HG02973 (cell line): ENCODE measurements at regions not wholly inside any gene's neighbourhood (a gene's known extent, or its start where the extent isn't known, plus 50 kb on each side); places are given as distances from the start of the nearest gene placed in this dataset.
"Not testable (repeated sequence)": the region's sequence is repeated elsewhere in the genome, so short reads cannot be mapped to it uniquely, and the experiment has no call there.

Experiments
- ATAC-seq: cut with Tn5 transposase; IDR thresholded peaks from one replicate; pipeline ENCODE4 v1.9.1; 2021; ENCODE audit warnings: moderate library complexity; ENCODE audit not compliant: unreplicated experiment

DNA sequence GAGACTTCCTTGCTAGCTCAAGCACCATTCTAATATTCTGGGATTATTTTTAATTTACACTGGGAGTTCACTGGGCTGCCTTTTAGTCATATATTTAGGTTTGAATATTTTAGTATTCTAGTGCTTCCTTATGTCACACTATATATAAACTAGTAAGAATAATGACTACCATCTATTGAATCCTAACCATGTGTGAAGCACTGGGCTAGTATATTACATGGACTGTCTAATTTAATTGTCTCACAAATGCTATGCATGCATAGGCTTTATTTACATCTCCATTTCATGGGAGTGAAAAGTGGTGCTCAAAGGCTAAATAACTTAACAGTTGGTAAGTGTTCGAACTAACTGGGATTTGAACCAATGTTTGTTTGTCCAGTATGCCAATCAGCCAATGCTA is 272.4 kb downstream of the RND3 start:
- no peak for ATAC-seq

DNA sequence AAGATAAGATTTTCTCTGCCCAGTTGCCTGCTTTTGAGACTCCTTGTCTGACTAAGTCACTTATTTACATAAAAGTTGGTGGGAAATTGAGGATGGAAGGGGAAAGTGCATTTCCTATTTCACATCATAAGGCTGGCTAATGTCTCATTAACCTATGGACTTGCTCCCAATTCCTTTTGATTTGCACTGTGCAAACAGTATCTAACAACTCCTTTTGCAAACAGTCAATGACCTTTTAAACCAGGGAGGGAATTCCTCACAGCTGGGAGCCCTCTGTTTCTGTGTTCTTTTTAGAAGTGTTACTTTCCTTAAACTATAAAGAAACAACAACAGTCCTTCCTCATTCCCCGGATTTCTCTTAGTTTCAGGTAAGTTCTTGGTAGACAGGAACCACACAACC is 272.8 kb downstream of the RND3 start:
- ATAC-seq: no peak

DNA sequence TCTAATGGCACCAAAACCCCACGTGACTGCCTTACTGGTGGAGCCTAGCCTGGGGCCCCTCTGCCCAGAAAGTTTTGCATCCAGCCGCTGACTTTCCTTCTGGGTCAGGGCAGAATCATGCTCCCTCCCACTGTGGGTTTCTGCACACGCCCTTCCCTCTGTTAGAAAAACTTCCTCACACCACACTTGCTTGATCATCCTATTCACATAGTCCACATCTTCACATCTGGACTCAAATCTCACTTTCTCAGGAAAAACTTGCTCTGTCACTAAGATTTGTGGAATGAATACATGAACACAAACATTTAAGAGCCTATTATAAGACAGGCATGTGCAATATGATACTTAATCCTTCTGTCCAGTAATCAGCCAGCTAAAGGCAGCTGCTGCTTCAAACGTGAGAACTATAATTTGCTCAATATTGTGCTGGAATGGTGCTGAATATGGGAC is 274.7 kb downstream of the RND3 start:
- ATAC-seq: no peak

DNA sequence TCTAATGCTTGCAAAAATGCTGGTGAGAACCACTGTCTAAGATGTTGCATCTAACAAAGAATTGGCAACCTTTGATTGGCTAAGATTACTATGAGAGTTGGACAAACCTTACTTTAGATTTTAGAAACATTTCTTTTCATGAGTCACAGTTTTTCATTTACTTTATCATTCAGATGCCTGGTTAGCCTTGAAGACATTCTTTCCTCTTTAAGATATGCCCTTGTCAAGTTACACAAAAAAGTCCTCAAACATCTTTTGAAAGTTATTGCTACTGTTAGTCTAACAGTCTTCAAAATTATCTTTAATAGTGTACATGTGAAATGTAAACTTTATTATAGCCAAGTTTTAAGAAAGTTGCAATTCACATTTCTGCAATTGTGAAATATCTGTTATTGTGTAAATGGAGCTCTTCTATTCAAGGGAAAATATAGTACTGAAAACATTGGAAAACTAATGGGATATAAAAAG is 276.3 kb downstream of the RND3 start:
- no peak for ATAC-seq

DNA sequence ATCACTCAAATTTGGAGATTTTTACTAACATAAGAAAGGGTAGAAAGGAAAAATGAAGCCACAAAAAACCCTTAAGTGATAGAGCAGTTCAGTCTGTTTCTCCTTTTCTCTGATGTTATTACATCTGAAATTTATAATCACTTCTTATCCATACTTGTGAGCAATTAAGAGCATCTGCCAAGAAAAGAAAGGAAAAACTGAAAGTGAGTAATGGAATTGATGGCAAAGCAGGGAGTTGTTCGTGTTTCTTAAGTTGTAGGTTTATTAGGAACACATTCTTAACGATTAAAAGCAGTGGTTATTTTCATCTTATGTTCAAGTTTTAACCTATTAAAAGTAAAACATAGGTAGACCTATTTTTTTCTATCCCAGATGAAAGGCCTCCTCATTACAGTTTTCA is 277.7 kb downstream of the RND3 start:
- no peak for ATAC-seq

DNA sequence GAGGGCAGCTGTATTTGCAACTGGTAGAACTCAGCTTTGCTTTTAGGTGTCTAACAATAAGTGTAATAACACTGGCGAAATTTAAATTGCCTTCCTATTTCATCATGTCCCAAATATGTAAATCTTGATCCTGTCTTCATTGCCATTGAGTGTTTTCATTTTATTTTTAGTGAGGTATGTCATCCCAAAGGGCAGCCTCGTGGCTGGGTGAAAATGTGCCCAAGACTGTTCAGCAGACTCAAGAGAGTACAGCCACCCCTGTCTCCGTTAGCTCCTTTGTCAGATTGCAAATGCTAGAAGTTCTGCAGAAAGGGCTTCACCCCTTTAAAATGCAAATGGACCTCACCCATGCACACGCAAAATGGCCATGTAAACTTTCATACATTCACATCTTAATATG is 278.8 kb downstream of the RND3 start:
- no peak for ATAC-seq

DNA sequence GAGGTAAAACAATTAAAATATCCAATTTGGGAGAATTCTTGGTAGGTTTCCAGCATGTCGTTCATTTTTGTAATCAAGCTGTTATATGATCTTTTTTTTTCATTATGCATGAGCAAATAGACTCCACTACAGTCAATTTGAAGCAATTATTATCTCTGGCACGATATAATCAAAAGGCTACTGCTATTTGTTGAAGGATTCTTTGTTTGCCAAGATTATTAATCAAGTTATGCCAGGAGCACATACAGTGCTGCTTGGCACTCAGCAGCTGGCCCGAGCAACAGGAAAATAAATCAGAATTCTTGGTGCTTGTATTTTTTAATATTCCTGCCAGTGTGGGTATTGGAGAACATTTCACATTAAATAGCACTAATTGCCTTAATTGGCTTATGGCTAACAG is 279.5 kb downstream of the RND3 start:
- no peak for ATAC-seq

DNA sequence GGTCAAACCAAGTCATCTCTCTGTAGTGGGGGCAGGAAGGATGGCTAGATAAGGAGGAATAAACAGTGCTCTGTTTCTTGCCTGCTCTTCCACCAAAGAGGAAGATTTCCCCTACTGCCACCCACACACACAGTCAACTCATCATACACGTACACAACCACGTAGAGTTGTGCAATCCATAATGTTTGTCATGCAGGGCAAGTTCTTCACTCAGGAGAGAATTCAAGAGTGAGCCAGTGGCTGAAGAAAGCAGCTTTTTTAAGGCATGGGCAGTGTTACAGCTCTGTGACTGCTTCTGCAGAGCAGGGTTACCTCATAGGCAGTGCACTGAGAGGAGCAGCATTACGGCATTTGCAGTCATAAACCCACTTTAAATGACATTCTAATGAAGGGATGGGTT is 283.0 kb downstream of the RND3 start:
- no peak for ATAC-seq

DNA sequence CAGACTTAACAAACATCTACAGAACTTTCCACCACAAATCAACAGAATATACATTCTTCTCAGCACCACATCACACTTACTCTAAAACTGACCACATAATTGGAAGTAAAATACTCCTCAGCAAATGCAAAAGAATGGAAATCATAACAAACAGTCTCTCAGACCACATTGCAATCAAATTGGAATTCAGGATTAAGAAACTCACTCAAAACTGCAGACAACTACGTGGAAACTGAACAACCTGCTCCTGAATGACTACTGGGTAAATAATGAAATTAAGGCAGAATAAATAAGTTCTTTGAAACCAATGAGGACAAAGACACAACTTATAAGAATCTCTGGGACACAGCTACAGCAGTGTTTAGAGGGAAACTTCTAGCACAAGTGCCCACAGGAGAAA is 292.7 kb downstream of the RND3 start:
- ATAC-seq: not testable (repeated sequence)

DNA sequence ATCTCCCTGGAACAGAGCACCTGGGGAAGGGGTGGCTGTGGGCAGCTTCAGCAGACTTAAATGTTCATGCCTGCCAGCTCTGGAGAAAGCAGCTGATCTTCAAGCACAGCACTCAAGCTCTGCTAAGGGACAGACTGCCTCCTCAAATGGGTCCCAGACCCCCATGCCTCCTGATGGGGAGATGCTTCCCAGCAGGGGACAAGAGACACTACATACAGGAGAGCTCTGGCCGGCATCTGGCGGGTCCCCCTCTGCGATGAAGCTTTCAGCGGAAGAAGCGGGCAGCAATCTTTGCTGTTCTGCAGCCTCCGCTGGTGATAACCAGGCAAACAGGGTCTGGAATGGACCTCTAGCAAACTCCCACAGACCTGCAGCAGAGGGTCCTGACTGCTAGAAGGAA is 294.8 kb downstream of the RND3 start:
- no peak for ATAC-seq

DNA sequence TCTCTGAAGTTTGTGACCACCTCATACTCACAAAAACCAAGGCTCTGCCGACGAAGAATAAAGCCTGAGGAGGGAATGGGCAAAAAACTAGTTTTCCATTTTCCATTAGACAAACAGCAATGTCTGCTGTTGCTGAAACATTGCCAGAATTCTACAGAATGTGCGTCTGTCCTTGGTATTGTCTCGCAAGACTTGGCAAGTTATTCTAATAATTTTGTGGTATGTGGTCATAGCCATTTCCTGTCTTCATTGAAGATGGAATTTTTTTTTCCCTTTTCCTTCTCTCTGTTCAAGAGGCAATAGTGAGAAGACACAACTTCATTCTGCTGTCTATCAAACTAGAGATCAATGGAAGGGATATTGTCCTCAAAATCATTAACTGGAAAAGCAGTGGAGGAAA is 296.1 kb downstream of the RND3 start:
- no peak for ATAC-seq

DNA sequence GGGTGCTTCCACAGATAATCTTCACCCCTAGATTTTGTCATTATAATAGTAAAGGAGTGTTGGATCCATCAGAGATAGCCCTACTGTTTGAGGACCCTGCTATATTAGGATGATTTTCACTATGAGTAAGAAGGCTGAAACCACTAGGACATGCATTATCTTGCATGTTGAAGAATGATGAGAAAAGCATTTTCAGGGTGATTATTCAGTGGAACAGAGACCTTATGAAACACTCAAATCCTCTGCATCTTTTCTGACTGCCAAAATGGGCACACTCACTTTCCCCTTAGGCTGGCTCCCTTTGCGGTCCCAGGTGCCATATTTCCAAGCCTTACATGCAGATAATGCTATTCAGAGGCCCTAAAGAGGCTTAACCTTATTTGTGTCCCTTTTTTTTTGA is 296.9 kb downstream of the RND3 start:
- ATAC-seq: no peak

DNA sequence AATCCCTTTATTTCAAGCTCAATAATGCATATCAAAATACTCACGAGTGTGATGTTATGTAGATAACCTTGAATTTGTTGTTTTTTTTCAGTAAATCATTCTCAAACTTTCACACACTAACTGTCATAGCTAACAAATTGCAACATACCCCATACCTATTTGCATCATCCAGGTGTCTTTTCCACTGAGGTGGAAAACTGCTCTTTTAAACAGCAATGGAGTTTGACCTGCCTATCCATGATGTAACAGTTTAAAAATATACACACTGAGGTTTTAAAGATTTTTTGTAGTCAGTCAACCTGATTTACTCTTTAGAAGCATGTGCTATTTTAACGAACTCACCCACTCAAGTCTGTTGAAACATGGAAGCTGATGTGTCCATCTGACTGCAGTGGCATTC is 298.7 kb downstream of the RND3 start:
- ATAC-seq: no peak

DNA sequence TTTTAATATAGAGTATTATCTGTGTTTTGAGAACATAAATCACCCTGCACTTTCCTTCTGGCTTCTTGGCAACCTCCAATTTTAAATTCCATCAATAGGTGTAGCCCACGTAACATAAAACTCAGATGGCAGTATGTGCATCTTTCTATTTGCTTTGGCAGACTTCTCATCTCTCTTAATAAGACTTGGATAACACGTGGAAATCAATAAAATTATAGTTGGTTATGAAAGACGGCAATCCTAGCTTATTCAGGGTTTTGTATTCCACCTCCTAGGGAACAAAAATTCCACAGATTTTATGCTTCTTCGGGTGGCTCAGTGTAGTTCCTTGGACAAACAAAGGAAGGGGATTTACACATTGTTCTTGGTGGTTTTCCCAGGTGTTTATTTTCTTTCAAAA is 299.3 kb downstream of the RND3 start:
- ATAC-seq: no peak

DNA sequence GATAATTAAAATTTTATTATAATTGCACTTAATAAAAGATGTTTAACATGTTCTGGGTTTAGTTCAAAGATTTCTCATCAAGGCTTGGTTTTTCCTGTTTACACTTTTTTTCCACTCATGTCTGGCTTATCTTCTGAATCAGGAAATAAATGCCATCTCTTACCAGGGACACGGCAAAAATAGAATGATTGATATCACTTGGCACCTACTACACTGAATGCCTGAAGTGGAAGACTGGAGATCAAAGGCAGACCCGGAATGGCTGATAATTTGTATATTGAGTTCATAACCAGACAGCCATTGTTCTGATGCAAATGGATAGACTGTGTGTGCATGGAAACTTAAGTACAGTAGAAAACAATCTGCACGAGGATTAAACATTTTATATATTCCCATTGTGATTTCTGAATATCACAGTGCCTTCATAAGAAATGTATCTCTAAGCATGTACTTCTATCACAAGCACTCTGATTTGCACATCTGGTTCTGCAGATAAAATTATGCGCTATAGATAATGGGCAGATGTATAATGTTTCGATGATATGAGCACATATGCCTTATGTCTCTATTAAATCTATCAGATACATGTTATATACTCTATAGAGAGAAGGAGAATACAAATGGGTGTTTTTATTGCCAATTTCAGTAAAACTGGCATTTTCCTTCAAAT is 304.8 kb downstream of the RND3 start:
- no peak for ATAC-seq

DNA sequence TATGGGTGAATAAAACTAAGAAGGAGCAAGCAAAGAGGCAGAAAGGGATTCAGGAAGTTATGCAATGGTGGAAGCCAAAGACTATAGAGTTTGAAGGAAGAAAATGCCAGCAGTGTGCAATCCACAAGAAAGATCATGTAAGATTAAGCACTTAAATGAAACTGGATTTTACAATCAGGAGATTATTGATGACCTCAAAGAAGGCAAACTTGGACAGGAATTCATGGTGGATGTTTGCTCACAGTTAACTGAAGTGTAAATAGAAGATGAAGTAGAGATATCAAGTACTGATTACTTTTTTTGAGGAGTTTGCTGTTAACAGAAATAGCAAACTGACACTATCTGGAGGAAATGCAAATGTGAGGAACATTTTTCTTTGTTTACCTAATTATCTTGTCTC is 308.9 kb downstream of the RND3 start:
- no peak for ATAC-seq

DNA sequence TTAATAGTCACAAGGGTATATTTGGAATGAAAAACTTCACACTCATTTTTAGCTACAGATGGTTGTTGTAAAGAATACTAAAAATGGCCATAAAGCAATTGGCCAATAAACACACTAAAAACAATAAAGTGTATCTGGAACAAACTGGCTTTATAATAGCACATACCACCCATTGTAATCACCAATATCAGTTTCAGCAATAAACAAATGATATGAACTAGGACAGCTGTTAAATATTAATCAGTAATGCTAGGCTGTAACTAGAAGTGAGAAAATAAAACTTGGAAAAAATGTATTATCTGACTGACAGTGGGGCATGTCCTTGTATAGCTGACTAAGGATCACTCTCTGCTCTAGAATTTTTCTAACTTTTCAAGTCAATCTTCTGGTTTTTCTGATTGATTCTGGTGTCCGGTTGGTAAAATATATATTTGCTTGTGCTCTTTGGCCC is 312.5 kb downstream of the RND3 start:
- no peak for ATAC-seq

DNA sequence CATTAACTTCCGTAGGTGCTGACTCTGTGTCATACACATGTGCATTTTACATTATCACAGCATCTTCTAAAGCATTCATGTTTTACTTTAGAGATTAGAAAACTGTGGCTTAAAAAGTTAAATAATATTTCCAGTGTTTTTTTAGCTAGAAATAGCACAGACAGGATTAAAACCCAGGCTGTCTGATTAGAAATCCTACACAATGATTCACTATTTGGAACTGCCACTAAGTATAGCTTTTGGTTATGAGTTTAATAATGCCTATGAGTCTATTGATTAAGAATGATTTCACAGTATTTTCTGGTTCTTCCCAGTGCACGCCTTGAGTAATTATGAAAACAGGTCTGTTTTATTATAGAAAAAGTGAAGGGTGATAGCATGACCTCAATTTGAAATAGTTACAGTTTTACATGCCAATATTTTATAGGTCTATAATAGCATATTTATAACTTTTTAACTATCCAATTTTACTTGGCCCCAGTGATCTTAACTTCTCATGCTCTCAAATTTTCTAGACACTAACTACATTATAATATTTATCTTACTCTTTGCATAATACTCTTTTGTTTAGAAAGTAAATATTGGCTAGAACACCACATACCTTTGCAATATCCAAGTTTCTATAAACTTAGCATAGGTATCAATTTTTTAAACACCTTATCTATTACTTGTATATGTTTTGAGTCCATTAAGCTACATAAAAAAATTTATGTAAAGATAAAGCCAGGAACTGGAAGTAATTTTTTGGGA is 313.2 kb downstream of the RND3 start:
- no peak for ATAC-seq

DNA sequence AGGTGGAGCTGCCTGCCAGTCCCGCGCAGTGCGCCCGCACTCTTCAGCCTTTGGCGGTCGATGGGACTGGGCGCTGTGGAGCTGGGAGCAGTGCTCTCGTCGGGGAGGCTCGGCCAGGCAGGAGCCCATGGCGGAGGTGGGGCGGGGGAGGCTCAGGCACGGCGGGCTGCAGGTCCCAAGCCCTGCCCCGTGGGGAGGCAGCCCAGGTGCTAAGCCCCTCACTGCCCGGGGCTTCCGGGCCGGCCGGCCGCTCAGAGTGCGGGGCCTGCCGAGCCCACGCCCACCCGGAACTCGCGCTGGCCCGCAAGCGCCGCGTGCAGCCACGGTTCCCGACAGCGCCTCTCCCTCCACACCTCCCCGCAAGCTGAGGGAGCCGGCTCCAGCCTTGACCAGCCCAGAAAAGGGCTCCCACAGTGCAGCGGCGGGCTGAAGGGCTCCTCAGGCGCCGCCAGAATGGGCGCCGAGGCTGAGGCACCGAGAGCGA is 316.4 kb downstream of the RND3 start:
- ATAC-seq: no peak

DNA sequence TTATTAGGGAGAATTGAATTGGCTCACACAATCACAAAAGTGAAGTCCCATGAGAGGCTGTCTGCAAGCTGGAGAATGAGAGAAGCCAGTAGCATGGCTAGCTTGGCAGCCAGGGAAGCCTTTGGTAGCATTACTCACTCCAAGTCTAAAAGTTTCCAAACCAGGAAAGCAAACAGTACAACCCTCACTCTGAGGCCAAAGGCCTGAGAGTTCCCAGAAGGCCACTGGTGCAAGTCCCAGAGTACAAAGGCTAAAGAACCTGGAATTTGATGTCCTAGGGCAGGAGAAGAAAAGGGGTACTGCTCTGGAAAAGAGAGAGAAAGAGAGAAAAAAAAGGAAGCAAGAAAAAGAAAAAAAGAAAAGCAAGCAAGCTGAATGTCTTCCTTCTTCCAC is 318.2 kb downstream of the RND3 start:
- ATAC-seq: no peak

DNA sequence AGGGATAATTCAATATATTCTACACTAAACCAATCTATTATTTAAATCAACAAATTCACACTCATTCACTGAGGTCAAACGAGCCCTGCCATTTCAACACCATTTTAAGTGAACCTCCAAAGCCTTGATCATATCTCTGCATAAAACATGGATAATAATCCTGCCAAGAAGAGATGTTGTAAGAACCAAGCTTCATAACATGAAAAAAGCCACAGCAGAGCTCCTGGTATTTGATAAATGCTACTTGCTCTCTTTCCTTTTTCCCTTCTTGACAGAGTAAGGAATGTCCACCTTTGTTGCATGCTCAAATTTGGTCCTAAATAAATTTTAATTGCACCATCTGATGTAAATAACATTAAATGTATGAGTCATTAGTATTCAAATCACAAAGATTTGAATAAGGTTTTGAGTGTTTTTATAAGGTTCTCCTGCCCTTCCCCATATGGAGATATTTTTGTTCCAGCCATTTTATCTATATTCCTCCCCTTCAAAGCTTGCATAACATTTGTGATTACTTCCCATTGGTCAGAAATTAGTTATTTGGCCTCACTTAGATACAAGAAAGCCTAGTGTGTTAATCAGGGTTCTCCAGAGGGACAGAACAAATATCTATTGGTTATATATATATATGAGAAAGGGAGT is 318.8 kb downstream of the RND3 start:
- no peak for ATAC-seq

DNA sequence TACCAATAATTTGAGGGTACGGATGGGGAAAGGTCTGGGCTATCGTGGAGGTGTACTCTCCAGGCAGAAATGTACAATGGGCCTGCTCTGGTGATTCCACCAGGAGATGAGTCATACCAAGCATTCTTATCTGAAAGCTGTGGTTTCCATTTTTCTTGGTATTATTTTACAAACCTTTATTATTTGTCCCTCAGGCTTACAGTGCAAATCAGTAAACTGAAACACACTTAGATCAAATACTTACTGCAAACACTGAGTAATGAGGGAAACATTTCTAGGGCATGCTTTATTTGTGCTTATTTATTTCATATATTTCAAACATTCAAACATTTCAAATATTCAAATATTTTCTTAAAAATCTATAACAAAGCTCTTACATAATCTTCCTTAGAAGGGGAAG is 319.8 kb downstream of the RND3 start:
- peak; percentile 100 for ATAC-seq
